GM20000 (cell line): ENCODE measurements at regions not wholly inside any gene's neighbourhood (a gene's known extent, or its start where the extent isn't known, plus 50 kb on each side); places are given as distances from the start of the nearest gene placed in this dataset.

ENCODE experiments used
- DNase-seq: peaks from one replicate; pipeline ENCODE4 v3.0.0; 2012; ENCODE audit warnings: low spot score
- CTCF ChIP-seq: IDR thresholded peaks from 2 replicates; pipeline ENCODE4 v1.5.1; 2012; ENCODE audit warnings: mild to moderate bottlenecking, control low read depth; ENCODE audit errors: extremely low read depth, missing control alignments

DNA sequence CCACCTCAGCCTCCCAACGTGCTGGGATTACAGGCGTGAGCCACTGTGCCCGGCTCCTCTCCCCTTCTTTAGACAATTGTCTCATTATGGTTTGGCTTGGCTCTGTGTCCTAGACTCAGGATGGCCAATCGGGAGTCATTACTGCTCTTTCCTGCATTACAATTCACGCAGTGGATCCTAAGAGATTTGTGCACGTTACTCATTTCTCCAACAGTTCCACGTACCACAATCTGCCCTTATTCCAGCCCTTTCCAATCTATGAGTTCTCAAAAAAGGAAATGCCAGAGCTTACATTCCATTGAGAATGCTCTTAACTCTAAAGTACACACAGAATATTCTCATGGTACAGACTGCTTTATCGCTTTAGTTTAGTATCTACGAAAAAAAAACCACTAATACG lies 357.0 kb downstream of the GPATCH2 start:
- TF ChIP-seq CTCF, result no peak
- DNase-seq, result no peak

GRCh38 chr1:217272385-217272784 lies 358.5 kb downstream of the GPATCH2 start:
- no peak for TF ChIP-seq CTCF
- no peak for DNase-seq

DNA sequence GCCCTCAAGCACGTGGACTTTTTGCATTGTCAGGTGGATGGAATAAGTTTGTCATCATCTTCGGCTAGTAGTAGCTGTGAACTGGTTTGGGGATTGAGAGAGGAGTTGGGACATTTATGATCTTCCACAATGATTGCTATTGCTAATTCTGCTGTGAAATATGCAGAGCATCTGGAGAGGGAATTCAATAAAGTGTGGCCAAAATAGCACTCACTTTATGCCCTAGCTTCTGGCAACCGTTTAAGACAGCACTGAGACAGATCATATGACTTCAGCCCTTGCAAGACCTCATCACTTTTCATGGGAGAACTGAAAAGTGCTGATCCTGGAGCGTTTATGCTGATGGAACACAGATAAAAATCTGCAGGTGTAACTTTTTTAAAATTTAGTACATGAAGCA lies 360.8 kb downstream of the GPATCH2 start:
- no peak for TF ChIP-seq CTCF
- DNase-seq, result no peak

DNA sequence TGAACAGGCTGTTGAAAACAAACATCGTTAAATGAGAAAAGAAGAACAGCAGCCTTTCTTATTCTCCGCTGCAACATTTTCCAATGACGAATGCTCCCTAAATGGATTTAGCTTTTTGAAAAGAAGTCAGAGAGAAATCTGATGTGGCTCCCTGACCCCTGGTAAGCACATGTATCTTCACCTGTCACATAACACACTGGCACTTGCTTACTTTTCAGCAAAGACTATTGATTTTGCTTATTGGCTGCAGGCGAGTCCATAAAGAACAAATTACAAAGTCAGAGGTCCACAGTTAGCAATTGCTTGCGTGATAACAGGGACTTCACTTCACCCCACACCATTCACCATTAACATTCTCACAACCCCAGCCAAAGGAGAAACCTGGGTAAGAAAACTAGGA lies 362.8 kb downstream of the GPATCH2 start:
- TF ChIP-seq CTCF, result no peak
- DNase-seq, result no peak

GRCh38 chr1:217261636-217262035 lies 369.3 kb downstream of the GPATCH2 start:
- no peak for TF ChIP-seq CTCF

DNA sequence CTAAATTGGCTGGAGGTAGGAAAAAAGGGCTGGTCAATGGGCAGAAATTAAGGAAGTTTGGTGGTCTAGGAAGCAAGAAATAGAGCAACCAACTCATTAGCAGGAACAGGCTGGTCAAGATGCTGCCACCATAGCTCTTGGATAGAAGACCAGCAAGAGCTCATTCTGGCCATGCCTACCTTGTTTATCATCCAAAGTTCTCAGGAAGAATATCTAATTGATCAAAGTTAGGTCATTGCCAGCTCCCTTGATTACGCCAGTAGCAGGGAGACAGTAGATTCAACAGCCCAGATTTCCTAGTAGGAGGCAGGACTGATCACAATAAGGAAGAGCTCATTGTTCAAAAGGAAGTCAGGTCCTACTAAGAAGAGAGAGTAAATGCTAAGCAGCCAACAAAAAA lies 370.2 kb downstream of the GPATCH2 start:
- TF ChIP-seq CTCF, result no peak
- DNase-seq, result no peak

More at GRCh38 chr1:217261636-217262035, 369.3 kb downstream of the GPATCH2 start:
- DNase-seq, result no peak

- DNase-seq, result no peak
- TF ChIP-seq CTCF, result no peak
These were observed 376.9 kb downstream of the GPATCH2 start for GRCh38 chr1:217253985-217254384.
